DND-41 (cell line): ENCODE measurements at regions not wholly inside any gene's neighbourhood (a gene's known extent, or its start where the extent isn't known, plus 50 kb on each side); places are given as distances from the start of the nearest gene placed in this dataset.

Experiments used
- EZH2 ChIP-seq: IDR thresholded peaks from 3 replicates; pipeline ENCODE4 v1.6.1; 2012; ENCODE audit warnings: borderline replicate concordance, low read depth, mild to moderate bottlenecking, moderate library complexity, low read length, inconsistent platforms; ENCODE audit not compliant: severe bottlenecking
- TF ChIP-seq, protein P1 (sequence below): IDR thresholded peaks from 2 replicates; pipeline ENCODE4 v1.5.1; 2012; ENCODE audit warnings: borderline replicate concordance, low read length, moderate library complexity, mild to moderate bottlenecking; ENCODE audit not compliant: poor library complexity, severe bottlenecking; ENCODE audit errors: extremely low read depth

DNA sequence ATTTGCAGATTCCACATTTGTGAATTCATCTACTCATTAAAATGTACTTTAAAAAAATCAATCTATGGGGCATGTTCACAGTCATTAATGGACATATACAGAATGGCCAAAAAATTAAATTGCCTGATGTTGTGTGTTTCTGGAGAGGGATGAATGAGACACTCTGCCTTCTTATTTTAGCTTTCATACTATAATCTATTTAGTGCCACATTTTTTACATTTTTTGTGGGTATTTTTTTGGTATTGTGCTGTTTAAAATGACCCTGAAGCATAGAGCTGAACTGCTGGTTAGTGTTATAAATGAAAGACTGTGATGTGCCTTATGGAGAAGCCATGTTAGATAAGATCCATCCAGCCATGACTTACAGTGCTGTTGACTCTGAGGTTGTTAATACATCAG lies 961.8 kb upstream of the LRRN3 start:
- TF ChIP-seq, protein P1, sequence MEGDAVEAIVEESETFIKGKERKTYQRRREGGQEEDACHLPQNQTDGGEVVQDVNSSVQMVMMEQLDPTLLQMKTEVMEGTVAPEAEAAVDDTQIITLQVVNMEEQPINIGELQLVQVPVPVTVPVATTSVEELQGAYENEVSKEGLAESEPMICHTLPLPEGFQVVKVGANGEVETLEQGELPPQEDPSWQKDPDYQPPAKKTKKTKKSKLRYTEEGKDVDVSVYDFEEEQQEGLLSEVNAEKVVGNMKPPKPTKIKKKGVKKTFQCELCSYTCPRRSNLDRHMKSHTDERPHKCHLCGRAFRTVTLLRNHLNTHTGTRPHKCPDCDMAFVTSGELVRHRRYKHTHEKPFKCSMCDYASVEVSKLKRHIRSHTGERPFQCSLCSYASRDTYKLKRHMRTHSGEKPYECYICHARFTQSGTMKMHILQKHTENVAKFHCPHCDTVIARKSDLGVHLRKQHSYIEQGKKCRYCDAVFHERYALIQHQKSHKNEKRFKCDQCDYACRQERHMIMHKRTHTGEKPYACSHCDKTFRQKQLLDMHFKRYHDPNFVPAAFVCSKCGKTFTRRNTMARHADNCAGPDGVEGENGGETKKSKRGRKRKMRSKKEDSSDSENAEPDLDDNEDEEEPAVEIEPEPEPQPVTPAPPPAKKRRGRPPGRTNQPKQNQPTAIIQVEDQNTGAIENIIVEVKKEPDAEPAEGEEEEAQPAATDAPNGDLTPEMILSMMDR = no peak
- no peak for TF ChIP-seq EZH2
